GM23338 (cell line): ENCODE measurements at regions not wholly inside any gene's neighbourhood (a gene's known extent, or its start where the extent isn't known, plus 50 kb on each side); places are given as distances from the start of the nearest gene placed in this dataset.

Source experiments
- ATAC-seq: fragments of 200-7000 bp; cut with Tn5 transposase; 3 replicates; pipeline ENCODE4 v1.9.1; 2020
- DNase-seq: peaks from one replicate; pipeline ENCODE4 v3.0.0-alpha.2; 2015; ENCODE audit warnings: low spot score
- H2AFZ ChIP-seq: fragments of 200-600 bp; sonication (generic); 2 replicates; pipeline ENCODE4 v1.8.0; 2016; ENCODE audit warnings: antibody characterized with exemption, mild to moderate bottlenecking, moderate library complexity
- H3F3A ChIP-seq: fragments of 200-600 bp; sonication (generic); replicated peaks from 2 replicates; pipeline ENCODE4 v1.8.0; 2017; ENCODE audit warnings: antibody characterized with exemption, mixed run types, low read depth
- H3K27ac ChIP-seq: fragments of 200-600 bp; sonication (generic); 2 replicates; pipeline ENCODE4 v1.6.1; 2016; ENCODE audit warnings: low read depth
- H3K27me3 ChIP-seq: fragments of 200-600 bp; sonication (generic); 2 replicates; pipeline ENCODE4 v1.8.0; 2016; ENCODE audit warnings: mild to moderate bottlenecking, mixed run types, moderate library complexity; ENCODE audit not compliant: insufficient read depth
- H3K36me3 ChIP-seq: fragments of 200-600 bp; sonication (generic); 2 replicates; pipeline ENCODE4 v1.8.0; 2016; ENCODE audit warnings: mild to moderate bottlenecking; ENCODE audit not compliant: insufficient read depth
- H3K4me1 ChIP-seq: fragments of 200-600 bp; sonication (generic); 2 replicates; pipeline ENCODE4 v1.8.0; 2016; ENCODE audit warnings: mild to moderate bottlenecking, moderate library complexity; ENCODE audit not compliant: insufficient read depth
- H3K4me2 ChIP-seq: fragments of 200-600 bp; sonication (generic); 2 replicates; pipeline ENCODE4 v1.7.1; 2017; ENCODE audit warnings: mixed run types
- H3K4me3 ChIP-seq: fragments of 200-600 bp; sonication (generic); 2 replicates; pipeline ENCODE4 v1.6.1; 2016; ENCODE audit warnings: mixed run types
- H3K79me2 ChIP-seq: fragments of 200-600 bp; sonication (generic); replicated peaks from 2 replicates; pipeline ENCODE4 v1.8.0; 2017; ENCODE audit warnings: mild to moderate bottlenecking; ENCODE audit not compliant: insufficient read depth
- H3K9me2 ChIP-seq: fragments of 200-600 bp; sonication (generic); 2 replicates; pipeline ENCODE4 v1.8.0; 2017; ENCODE audit not compliant: insufficient read depth
- H4K20me1 ChIP-seq: fragments of 200-600 bp; sonication (generic); replicated peaks from 2 replicates; pipeline ENCODE4 v1.8.0; 2017; ENCODE audit warnings: mild to moderate bottlenecking; ENCODE audit not compliant: insufficient read depth
- H3K27ac Mint-ChIP-seq: 2 replicates; pipeline ENCODE4 v1.8.0; 2020; ENCODE audit warnings: inconsistent platforms, mild to moderate bottlenecking, moderate library complexity, mixed read lengths
- H3K27me3 Mint-ChIP-seq: 3 replicates; pipeline ENCODE4 v1.8.0; 2022; ENCODE audit warnings: low read depth, mild to moderate bottlenecking, moderate library complexity, mixed read lengths, inconsistent platforms; ENCODE audit not compliant: insufficient read depth, poor library complexity
- H3K36me3 Mint-ChIP-seq: 3 replicates; pipeline ENCODE4 v1.8.0; 2021; ENCODE audit warnings: low read depth, mild to moderate bottlenecking, inconsistent platforms, moderate library complexity, mixed read lengths
- H3K4me1 Mint-ChIP-seq: 3 replicates; pipeline ENCODE4 v1.8.0; 2020; ENCODE audit warnings: mild to moderate bottlenecking, inconsistent platforms, mixed read lengths
- H3K4me3 Mint-ChIP-seq: 3 replicates; pipeline ENCODE4 v1.8.0; 2021; ENCODE audit warnings: moderate library complexity, mild to moderate bottlenecking, inconsistent platforms, mixed read lengths
- H3K9me3 Mint-ChIP-seq: 3 replicates; pipeline ENCODE4 v1.8.0; 2020; ENCODE audit warnings: moderate library complexity, mild to moderate bottlenecking, inconsistent platforms, mixed read lengths
- CREB1 ChIP-seq: fragments of 250-450 bp; sonication (Bioruptor Pico); IDR thresholded peaks from 2 replicates; pipeline ENCODE4 v1.5.0; 2020; ENCODE audit warnings: low read depth, mild to moderate bottlenecking, moderate library complexity
- EZH2 ChIP-seq: fragments of 200-600 bp; sonication (generic); IDR thresholded peaks from one replicate; pipeline ENCODE4 v1.8.0; 2017; ENCODE audit warnings: antibody characterized with exemption, mild to moderate bottlenecking, low read depth; ENCODE audit not compliant: unreplicated experiment
- EZH2phosphoT487 ChIP-seq: fragments of 200-600 bp; sonication (generic); IDR thresholded peaks from one replicate; pipeline ENCODE4 v1.8.1; 2018; ENCODE audit warnings: antibody characterized with exemption; ENCODE audit not compliant: unreplicated experiment
- JUNB ChIP-seq: IDR thresholded peaks from one replicate; pipeline ENCODE4 v1.6.1; 2016; ENCODE audit warnings: antibody characterized with exemption; ENCODE audit not compliant: unreplicated experiment
- STAT1 ChIP-seq: IDR thresholded peaks from one replicate; pipeline ENCODE4 v1.6.1; 2016; ENCODE audit warnings: antibody characterized with exemption; ENCODE audit not compliant: unreplicated experiment
- ZNF114 ChIP-seq: fragments of 250-450 bp; sonication (Bioruptor Pico); IDR thresholded peaks from 2 replicates; pipeline ENCODE4 v1.5.0; 2020; ENCODE audit warnings: mild to moderate bottlenecking, moderate library complexity
- TF ChIP-seq, protein P1 (sequence below): IDR thresholded peaks from 2 replicates; pipeline ENCODE4 v1.6.1; 2016; ENCODE audit warnings: antibody characterized with exemption
- TF ChIP-seq, protein P2 (sequence below), 2 experiments: fragments of 200-600 bp in 1 of 2; sonication (generic) in 1 of 2; conservative IDR thresholded peaks; 2 replicates each; pipeline versions ENCODE4 v1.5.1 to v1.6.1; 2016 to 2017; ENCODE audit warnings: antibody characterized with exemption in 2 of 2, low read depth in 2 of 2, mild to moderate bottlenecking in 2 of 2, moderate library complexity in 1 of 2
- TF ChIP-seq, protein P3 (sequence below): IDR thresholded peaks from one replicate; pipeline ENCODE4 v1.6.1; 2018; ENCODE audit warnings: antibody characterized with exemption; ENCODE audit not compliant: unreplicated experiment

DNA sequence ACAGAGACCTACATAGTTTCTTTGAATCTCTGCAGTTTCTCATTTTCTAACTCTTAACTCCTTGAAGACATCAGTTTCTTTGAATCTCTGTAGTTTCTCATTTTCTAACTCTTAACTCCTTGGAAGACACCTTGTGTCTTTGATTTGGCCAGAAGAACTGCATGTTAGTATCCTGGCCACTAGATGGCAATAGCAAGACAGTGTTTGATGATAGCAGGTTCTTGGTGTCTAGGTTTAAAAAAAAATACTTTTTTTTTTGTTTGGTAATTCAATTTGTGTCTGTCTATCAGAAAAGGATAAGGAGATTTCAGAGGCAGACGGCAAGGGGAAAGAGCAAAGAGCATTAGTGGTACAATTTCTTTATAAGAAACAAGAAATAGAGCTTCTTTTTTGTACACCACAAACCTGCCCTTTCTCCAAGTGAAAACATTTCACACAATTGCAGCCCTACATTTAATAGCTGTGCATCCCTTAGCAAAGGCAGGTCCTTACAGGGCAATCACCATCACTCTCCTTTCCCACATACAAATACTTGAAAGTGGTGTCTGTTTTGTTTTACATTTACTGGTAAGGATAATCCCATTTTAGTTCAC is 1324.9 kb upstream of the CDH8 start:
- Mint-ChIP-seq H3K27ac (no peak overlapping the region), H3K36me3 (no peaks in the 10 kb centered on the region)
- DNase-seq: peak; percentile 75

DNA sequence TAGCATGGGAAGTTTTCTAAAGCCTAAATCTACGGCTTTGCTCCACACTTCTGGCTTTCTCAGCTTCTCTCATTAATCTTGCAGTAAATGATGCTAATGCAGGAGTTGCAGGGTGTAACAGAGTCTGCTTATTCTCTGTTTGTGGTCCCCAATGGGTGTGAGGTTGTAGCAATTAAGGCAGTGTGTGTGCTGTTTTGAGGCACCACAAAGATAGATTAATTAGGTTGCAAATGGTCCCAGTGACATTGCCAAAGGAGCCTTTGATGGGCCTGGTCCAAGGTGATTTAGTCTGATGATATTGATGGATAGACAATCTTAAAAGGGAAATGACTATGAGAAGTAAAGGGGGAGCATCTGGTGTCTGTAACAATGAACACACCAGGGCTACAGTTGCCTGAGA is 1313.7 kb upstream of the CDH8 start:
- Histone ChIP-seq H3K9me2 (no peaks in the 10 kb centered on the region), H3K4me3 (no peak overlapping the region), H3K4me2 (no peak overlapping the region), H3K4me1 (no peaks in the 10 kb centered on the region), H2AFZ (no peak overlapping the region), H4K20me1 (no peaks in the 10 kb centered on the region), H3K27ac (no peak overlapping the region), H3F3A (no peaks in the 10 kb centered on the region), H3K79me2 (no peaks in the 10 kb centered on the region), H3K27me3 (no peaks in the 10 kb centered on the region), H3K36me3 (no peaks in the 10 kb centered on the region)
- Mint-ChIP-seq H3K27me3 (no peaks in the 10 kb centered on the region), H3K36me3 (no peaks in the 10 kb centered on the region), H3K4me3 (no peak overlapping the region), H3K9me3 (no peaks in the 10 kb centered on the region; the same call in 2 of the 3 replicates), H3K4me1 (no peaks in the 10 kb centered on the region), H3K27ac (no peak overlapping the region)
- ATAC-seq (no peak), DNase-seq (no peak)
- TF ChIP-seq STAT1 (no peak), JUNB (no peak), ZNF114 (CRISPR knock-in tag) (no peak), EZH2 (no peak), EZH2phosphoT487 (no peak), CREB1 (CRISPR knock-in tag) (no peak)
- TF ChIP-seq, protein P1, sequence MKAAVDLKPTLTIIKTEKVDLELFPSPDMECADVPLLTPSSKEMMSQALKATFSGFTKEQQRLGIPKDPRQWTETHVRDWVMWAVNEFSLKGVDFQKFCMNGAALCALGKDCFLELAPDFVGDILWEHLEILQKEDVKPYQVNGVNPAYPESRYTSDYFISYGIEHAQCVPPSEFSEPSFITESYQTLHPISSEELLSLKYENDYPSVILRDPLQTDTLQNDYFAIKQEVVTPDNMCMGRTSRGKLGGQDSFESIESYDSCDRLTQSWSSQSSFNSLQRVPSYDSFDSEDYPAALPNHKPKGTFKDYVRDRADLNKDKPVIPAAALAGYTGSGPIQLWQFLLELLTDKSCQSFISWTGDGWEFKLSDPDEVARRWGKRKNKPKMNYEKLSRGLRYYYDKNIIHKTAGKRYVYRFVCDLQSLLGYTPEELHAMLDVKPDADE: no peak
- TF ChIP-seq, protein P2, sequence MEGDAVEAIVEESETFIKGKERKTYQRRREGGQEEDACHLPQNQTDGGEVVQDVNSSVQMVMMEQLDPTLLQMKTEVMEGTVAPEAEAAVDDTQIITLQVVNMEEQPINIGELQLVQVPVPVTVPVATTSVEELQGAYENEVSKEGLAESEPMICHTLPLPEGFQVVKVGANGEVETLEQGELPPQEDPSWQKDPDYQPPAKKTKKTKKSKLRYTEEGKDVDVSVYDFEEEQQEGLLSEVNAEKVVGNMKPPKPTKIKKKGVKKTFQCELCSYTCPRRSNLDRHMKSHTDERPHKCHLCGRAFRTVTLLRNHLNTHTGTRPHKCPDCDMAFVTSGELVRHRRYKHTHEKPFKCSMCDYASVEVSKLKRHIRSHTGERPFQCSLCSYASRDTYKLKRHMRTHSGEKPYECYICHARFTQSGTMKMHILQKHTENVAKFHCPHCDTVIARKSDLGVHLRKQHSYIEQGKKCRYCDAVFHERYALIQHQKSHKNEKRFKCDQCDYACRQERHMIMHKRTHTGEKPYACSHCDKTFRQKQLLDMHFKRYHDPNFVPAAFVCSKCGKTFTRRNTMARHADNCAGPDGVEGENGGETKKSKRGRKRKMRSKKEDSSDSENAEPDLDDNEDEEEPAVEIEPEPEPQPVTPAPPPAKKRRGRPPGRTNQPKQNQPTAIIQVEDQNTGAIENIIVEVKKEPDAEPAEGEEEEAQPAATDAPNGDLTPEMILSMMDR (conservative IDR thresholded peaks at IDR 0.05; ENCODE audit: low read depth in 2 of 2): no peak
- TF ChIP-seq, protein P3, sequence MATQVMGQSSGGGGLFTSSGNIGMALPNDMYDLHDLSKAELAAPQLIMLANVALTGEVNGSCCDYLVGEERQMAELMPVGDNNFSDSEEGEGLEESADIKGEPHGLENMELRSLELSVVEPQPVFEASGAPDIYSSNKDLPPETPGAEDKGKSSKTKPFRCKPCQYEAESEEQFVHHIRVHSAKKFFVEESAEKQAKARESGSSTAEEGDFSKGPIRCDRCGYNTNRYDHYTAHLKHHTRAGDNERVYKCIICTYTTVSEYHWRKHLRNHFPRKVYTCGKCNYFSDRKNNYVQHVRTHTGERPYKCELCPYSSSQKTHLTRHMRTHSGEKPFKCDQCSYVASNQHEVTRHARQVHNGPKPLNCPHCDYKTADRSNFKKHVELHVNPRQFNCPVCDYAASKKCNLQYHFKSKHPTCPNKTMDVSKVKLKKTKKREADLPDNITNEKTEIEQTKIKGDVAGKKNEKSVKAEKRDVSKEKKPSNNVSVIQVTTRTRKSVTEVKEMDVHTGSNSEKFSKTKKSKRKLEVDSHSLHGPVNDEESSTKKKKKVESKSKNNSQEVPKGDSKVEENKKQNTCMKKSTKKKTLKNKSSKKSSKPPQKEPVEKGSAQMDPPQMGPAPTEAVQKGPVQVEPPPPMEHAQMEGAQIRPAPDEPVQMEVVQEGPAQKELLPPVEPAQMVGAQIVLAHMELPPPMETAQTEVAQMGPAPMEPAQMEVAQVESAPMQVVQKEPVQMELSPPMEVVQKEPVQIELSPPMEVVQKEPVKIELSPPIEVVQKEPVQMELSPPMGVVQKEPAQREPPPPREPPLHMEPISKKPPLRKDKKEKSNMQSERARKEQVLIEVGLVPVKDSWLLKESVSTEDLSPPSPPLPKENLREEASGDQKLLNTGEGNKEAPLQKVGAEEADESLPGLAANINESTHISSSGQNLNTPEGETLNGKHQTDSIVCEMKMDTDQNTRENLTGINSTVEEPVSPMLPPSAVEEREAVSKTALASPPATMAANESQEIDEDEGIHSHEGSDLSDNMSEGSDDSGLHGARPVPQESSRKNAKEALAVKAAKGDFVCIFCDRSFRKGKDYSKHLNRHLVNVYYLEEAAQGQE: no peak

More for the DNA sequence above, 1324.9 kb upstream of the CDH8 start:
- no peak overlapping the region for H3K4me2 ChIP-seq
- H3K27me3 Mint-ChIP-seq: no peaks in the 10 kb centered on the region
- no peaks in the 10 kb centered on the region for H3K79me2 ChIP-seq
- H3K4me1 Mint-ChIP-seq: peaks cover 2% of the 10 kb centered on the region; the same call in 2 of the 3 replicates
- TF ChIP-seq, protein P2 (conservative IDR thresholded peaks at IDR 0.05; ENCODE audit: low read depth in 2 of 2): peak; percentile 82 to 92
- TF ChIP-seq STAT1: no peak
- peak; percentile 64 for ATAC-seq
- H3K27me3 ChIP-seq: no peaks in the 10 kb centered on the region
- H3F3A ChIP-seq: no peaks in the 10 kb centered on the region
- H3K4me1 ChIP-seq: no peaks in the 10 kb centered on the region
- no peak overlapping the region for H3K4me3 ChIP-seq
- H2AFZ ChIP-seq: no peak overlapping the region
- H3K9me2 ChIP-seq: no peaks in the 10 kb centered on the region
- H3K4me3 Mint-ChIP-seq: no peak overlapping the region
- no peaks in the 10 kb centered on the region for H4K20me1 ChIP-seq
- no peak overlapping the region for H3K27ac ChIP-seq
- H3K36me3 ChIP-seq: no peaks in the 10 kb centered on the region
- no peaks in the 10 kb centered on the region for H3K9me3 Mint-ChIP-seq
